ENCODE measurements at regions not wholly inside any gene's neighbourhood (a gene's known extent, or its start where the extent isn't known, plus 50 kb on each side); places are given as distances from the start of the nearest gene placed in this dataset.

DNA sequence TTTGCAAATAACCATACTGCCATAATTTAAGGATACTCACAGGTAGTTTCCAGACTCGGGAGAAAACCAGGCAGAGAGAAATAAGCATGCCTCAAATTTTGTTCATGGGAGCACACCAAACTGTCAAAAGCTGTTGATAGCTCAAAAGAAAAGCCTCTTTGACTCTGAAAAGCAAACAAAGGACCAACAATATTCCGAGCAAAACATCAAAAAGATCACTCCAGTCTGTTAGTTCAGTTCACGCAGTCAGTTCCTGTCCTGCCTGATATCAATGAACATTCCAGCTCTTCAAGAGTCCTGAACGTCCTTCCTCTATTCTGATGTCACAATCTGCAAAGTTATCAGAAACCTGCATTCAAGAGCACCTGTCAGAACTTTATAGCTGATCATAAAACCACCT lies 78.7 kb downstream of the RRM2 start:
- no peak for DNase-seq (ENCODE audit: low spot score)

DNA sequence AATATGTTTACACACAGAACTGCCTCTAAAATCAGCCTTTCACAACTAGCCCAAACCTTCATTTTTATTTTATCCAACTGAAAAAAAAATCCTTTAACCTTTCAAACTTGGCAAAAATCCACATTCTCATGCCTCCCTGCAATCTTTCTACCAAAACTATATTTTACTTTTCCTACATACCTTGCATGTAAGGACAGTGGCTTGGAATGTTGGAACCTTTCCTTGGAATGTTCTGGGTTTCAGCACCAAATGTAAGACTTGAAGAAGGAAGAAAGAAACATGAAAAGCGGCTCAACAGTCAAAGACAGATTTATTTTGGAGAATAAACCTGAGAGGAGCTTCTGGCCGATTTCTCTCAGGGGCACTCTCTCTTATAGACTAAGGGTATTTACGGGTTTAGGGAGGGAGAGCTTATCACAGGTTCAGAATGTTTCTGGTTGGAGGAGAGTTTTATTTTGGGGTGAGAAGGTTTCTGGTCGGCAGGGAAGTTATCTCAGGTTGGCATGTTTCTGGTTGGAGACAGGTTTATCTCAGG lies 79.7 kb downstream of the RRM2 start:
- DNase-seq (ENCODE audit: low spot score): no peak

DNA sequence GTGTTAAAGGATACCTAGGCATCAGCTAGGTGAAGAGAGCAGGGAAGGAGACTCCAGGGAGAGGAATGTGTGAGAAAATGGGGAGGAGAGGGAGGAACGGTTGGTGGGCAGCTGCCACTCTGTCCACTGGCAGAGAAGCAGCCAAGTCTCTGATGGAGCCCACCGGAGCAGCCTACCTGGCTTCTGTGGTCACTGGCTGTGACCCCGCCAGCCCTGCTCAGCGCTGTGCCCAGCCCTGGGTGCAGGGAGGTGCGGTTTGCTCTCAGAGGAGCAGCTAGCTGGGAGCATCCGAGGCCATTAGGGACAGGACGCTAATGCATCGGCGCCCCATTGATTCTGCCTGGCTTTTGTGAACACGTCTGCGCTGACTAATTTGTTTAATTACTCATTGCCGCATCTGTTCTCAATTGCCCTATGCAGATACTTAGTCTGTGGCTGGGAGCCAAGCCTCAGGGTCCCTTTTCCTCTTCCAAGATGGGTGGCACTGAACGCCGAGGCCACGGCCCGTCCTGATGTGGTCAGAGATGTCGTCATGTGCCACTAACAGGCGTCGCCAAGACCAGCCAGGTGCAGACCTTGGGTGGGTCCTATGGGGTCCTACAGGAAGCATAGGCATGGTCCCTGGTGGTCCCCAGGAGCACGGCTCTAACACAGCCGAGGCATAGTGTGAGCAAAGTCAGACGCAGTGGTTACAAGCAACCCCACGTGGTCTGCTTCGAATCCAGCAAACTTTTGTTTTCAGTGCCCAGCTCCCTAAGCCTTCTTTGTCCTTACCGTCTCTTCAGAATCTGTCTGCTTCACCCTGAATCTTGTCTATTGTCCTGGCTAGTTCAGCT lies 82.0 kb downstream of the RRM2 start:
- DNase-seq (ENCODE audit: low spot score): no peak

DNA sequence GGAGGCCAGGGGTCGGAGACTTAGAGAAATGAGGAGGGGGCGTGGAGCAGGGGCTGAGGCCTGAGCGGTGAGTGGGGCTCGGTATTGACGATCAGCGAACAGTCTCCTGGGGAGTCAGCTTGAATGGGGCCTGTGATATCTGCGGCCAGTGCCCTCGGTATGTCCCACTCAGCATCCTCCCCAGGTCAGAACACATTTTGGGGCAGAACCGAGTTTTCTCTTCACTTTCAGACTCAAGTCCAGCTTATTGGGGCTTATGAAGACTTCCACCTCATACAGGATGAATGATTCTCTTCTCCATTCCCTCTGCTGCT lies 82.6 kb downstream of the RRM2 start:
- no peak for DNase-seq (ENCODE audit: low spot score)

DNA sequence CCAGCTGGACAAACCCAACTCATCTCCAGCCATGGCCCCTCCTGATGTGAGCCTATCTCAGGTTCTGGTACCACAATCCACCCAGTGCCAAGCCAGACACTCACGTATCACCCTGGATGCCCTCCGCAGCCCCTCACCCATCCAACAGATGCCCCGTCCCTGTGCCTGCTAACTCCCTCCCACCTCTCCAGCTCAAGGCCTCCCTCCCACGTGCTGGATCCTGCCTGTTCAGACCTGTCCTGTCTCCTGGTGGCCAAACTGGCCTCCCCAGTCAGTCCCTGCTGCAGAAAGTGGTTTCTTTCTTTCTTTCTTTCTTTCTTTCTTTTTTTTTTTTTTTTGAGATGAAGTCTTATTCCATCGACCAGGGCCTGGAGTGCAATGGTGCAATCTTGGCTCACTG lies 86.2 kb downstream of the RRM2 start:
- DNase-seq (ENCODE audit: low spot score): no peak

DNA sequence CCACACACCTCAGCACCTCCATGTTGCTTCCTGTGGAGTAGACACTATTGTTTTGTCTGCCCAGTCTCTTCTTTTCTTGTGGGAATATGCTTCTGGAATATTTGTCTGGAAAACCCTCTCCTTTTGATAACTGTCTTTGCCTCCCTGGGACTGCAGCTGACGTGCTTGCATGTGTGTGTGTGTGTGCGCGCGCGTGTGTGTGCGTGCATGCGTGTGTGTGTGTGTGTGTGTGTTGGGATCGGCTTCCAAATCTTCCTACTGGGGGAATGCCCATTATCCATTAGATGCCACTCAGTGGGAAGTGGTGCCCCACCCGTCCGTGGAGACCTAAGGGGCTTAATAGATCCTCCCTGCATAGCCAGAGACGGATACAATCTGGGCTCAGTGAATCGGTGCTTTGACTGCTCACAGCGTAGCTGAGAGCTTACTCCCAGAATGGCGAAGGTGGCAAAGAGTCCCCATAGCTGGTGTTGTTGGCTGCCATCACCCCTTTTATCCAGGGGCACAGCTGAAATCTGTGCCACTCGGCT lies 86.9 kb downstream of the RRM2 start:
- no peak for DNase-seq (ENCODE audit: low spot score)

DNA sequence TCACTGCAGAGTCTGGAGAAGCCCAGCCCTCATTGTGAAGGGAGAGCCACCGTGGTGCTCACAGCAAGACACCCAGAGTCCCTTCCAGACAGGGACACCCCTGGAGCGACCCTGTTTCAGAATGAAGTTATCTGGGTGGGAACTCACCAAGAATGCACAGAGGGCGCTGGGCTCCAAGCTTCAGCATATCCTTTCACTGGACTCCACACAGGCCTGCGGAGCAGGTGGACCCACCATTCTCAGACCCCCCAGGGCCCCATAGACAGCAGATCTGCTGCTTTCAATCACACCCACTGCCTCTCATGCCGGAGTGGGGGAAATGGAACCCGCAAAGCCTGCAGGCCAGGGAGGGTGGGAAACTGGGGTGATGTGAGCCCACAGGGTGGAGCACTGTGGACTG lies 87.8 kb downstream of the RRM2 start:
- no peak for DNase-seq (ENCODE audit: low spot score)

DNA sequence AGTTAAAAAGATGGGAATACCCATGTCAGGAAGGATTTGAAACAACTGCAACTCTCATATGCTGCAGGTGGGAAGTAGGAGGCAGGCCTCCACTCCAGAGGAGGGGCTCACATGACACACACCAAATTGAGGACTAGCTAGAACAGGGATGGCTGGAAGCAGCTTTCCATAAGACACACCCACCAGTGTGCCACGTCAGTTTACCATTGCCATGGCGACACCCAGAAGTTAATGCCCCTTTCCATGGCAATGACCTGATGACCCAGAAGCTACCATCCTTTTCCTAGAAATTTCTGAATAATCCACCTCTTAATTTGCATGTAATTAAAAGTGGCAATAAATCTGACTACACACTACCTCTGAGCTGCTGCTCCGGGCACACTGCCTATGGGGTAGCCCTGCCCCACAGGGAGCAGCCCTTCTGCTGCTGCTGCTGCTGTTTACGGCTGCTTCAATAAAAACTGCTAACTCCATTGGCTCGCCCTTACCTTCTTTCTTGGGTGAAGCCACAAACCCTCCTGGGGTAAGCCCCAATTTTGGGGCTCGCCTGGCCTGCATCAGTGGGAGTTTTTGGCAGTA lies 89.4 kb downstream of the RRM2 start:
- DNase-seq (ENCODE audit: low spot score): no peak

DNA sequence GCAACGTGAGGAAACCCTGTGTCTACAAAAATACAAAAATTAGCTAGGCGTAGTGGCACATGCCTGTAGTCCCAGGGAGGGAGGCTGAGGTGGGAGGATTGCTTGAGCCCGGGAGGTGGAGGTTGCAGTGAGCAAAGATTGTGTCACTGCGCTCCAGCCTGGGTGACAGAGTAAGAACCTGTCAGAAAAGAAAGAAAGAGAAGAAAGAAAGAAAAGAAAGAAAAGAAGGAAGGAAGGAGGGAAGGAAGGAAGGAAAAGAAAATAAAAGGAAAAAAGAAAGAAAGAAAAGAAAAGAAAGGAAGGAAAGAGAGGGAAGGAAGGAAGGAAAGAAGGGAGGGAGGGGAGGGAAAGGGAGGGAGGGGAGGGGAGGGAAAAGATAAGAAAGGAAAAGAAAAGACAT lies 89.9 kb upstream of the HPCAL1 start:
- DNase-seq (ENCODE audit: low spot score): no peak

DNA sequence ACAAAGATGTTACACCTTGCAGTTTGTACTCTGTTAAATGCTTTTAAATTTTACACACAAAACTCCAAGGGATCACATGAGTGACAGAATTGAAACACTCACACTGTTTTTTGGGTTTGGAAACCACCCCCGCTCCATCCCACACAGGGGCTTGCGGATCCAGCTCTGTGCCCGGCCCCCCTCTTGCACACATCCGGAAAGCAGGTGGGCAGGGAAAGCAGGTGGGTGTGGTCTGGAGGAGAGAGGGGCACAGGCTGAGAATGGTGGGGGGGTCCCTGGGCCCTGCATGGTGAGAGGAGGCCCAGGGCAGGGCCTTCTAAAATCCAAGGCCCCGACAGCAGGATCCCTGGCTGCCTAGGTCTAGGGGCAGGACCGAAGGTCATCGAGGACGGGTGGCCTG lies 88.5 kb upstream of the HPCAL1 start:
- DNase-seq (ENCODE audit: low spot score): no peak

DNA sequence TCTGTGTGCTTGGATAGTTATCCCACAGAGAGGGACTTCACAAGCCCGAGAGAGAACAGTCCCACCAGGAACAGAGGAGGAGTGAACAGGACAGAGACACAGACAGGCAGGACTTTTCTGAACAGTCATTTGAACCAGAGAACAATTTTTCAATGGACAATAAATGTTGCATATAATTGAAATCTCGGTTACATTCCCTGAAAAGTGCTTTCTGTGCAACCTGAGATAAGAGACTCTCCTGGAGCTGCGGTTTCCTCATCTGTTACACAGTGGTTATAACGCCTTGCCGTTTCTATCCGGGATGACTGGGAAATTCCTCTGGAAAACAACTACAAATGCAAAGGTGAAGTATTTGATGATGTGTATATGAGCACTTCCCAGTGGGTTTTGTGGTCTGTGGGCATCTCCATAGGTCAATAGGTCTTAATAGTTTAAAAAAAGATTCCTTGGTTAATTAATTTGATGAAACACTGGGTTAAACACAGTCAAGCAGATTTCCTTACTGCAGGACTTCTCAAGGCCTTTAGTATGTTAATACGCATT lies 87.2 kb upstream of the HPCAL1 start:
- DNase-seq (ENCODE audit: low spot score): no peak

DNA sequence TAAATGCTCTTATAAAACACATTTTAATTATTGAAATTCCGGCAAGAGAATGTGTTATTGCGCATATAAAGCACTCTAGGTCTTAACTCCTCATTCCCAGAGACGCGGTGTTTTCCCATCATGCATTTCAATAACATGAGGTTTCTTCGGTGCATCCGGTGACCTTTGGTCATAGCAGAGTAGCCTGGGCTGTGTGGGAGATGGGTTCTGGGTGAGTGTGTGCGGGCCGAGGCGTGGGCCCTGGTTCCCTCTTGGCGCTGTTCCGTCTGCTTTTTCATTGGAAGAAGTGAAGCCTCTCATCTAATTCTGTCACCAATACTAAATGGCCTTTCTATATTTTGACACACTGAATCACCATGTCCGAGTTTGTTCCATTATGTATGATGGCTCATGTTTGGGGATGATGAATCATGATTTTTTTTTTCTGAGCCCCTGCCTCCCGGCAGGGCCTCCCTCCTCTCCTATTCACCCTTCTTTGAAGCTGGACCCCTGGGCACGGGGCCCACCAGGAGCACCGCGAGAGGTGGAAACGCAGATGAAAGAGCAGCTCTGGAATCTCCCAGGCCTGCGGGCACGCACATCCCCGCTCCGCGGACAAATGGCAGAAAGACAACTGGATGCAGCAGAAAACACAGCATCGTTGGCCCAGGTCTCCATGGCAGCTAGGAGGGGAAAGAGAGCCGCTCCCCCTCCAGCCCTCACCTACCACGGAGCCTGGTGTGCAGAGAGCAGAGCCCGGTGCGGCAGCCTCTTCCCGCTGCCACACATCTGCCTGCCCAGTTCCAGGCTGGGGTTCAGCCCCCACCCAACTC lies 85.8 kb upstream of the HPCAL1 start:
- no peak for DNase-seq (ENCODE audit: low spot score)

DNA sequence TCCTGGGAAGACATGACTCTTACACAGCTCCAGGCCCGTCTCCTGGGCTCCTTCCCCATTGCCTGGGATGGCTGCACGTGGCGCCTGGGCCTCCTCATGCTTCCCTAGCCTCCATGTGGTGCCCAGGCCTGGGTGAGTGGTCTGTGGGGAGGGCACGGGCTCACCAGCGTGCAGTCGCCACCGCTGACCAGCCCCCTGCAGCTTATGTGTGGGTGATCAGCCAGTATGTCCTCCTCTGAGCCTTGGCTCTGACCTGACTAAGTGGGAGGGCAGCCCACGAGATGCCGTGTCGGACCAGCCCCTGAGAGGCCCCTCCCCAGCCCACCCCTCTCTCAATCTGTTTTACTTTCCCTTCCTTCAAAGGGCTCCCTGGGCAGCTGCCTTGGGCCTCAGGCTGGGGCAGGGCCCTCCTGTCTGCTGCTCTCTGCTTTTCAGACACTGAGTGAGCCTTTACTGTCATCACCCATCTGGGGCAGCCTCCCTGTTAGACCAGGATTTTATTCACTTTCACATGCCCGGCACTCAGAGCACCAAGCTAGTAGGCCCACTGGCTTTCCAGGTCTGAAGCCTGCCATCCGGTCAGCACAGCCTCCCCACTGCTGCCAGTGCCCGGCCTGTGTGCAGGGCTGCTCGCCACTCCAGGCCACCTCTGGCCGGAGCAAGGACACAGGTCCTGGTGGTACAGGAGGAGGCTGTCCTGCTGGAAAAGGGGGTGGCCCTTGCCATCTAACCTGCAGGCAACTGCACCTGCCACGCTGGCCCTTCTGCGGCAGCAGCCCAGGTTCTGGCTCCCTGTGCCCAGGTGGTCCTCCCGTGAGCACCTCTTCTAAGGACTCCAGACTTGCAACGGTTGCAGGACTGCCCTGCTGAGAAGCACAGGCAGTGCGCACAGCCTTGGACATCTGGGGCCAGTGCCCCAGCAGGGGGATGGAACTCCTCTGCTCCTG lies 84.9 kb upstream of the HPCAL1 start:
- no peak for DNase-seq (ENCODE audit: low spot score)

DNA sequence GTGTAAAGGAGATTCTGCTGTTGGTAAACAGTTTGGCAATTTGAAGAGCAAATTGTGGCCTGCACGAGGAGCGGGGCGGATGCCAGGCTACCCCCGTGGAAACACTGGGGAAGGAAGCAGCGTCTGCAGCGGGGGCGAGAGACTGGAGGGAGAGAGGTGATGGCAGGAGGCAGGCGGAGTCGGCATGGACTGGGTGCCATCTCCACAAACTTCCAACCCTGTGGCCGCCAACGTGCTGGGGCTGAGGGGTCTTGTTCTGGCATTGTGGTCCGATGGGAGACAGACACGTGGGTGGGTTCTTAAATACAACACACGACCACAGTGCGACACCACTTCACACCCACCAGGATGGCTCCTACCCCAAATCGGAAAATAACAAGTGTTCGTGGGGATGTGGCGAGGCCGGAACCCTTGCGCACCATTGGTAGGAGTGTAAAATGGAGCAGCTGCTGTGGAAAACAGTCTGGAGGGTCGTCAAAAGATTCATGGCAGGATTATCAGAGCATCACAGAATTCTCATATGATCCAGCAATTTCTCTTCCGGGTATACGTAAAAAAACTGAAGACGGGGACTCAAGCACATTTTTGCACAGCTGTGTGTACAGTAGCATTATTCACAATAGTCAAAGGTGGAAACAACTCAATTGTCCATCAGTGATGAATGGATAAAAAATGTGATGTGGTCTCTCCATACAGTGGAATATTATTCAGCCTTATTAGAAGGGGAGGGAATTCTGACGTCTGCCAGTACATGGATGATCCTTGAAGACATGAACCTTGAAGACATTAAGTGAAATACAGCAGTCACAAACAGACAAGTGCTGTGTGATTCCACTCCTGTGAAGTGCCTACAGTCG lies 82.4 kb upstream of the HPCAL1 start:
- no peak for DNase-seq (ENCODE audit: low spot score)

DNA sequence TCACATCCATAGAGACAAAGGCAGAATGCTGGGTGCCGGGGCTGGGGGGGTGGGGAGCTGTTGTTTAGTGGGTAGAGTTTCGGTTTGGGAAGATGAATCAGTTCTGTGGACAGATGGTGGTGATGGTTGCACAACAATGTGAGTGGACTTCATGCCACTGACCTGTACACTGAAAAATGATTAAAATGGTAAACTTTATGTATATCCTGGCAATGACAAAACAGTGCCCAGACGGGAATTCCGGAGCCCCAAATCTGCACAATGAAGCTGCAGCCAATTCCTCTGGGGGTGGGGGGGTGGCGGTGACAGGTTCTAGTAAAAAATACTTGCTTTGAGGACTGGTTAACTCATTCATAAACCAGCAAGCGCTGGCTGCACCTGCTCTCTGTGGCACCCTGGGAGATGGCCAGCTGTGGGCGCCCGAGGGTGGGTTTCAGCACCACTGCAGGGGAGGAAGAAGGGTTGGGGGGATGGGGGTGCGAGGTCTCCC lies 81.8 kb upstream of the HPCAL1 start:
- DNase-seq (ENCODE audit: low spot score): no peak

DNA sequence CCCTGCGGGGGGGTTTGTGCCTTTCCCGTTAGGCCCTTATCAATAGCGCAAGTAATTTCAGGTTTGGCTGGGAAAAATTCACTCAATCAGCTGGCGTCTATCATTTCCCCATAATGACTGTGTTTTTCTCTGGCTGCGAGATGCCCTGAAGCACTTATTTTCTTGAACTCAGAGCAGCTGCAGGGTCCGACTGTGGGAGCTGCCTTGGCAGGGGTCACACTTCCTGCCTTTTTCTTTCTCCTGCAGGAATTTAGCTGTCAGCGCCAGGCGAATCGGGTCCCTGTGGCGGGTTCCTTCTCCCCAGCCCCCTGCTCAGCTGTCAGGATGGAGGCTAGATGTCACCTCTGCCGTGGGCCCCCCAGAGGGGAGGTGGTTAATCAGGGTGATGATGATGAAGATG lies 81.3 kb upstream of the HPCAL1 start:
- DNase-seq (ENCODE audit: low spot score): no peak

DNA sequence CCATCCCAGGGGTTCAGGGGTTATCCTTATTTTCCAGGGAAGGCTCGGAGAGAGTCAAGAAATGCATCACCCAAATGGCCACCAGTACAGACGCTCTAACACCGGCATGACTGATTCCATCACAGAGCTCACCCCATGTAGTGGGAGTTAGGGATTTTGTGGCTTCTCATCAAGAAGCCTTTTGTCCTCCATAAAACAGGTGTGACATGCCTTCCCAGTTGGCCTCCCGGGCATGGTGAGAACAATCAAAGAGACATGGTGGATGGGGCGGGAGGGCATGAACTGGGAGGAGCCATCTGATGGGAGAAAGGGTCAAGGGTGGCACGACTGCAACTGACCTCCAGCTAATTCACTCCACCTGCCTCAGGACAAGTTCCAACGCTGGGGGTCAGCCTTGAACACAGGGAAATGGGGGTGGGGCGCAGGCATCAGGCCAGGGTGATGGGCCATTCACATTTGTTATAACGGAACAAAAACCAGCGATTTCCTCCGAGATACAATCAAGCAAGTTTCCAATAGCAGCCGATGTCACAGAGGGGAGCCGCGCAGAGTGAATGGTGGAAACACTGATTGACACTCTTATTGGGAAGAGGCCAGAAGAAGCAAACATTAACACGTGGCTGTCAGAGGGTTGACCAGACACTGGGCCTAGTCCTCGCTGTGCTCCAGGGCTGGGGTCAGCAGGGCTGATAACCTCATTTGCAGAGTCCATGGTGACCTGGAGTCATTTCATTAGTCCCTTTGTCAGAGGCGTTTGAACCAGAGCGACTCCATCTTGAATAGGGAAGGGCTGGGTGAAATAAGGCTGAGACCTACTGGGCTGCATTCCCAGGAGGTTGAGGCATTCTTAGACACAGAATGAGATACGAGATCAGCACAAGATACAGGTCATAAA lies 80.5 kb upstream of the HPCAL1 start:
- DNase-seq (ENCODE audit: low spot score): no peak

DNA sequence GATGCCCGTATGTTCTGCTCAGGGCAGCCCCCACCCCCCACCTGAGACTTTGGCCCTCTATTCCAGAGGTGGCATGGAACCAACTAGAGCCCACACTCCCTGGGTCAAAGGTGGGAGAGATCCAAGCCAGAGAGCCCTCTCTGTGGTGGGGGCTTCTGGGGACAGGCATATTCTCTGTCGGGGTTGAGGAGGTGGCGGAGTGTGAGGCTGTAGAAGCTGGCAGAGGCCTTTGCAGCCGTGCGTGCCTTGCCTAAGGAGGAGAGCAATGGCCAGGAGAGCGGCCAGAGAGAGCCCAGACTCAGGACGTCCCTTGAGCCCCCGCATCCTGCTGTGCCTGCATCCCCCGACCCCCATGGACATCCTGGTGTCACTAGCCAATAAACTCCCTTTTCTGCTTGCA lies 79.2 kb upstream of the HPCAL1 start:
- DNase-seq (ENCODE audit: low spot score): no peak

Data from pons (tissue), 1 donor.